G401 (cell line): ENCODE measurements at regions not wholly inside any gene's neighbourhood (a gene's known extent, or its start where the extent isn't known, plus 50 kb on each side); places are given as distances from the start of the nearest gene placed in this dataset.
"Not testable (repeated sequence)": the region's sequence is repeated elsewhere in the genome, so short reads cannot be mapped to it uniquely, and the experiment has no call there.

ENCODE experiments used
- DNase-seq: peaks from one replicate; pipeline ENCODE4 v3.0.0-alpha.2; 2015; ENCODE audit warnings: low spot score
- in situ Hi-C: cut with HindIII; loops from 2 replicates; pipeline ENCODE4 v1.10.0; 2016; ENCODE audit warnings: low sequenced_read_pairs, mixed read lengths

GRCh38 chr4:147292604-147293313 lies 188.1 kb upstream of the EDNRA start:
- in situ Hi-C loops, DNase-seq: not testable (repeated sequence)

GRCh38 chr4:147293314-147293677 lies 187.6 kb upstream of the EDNRA start:
- DNase-seq, in situ Hi-C loops: not testable (repeated sequence)

GRCh38 chr4:147299205-147299604 lies 181.7 kb upstream of the EDNRA start:
- DNase-seq: no peak
- in situ Hi-C loops: no loop called here

- in situ Hi-C loops: no loop called here
- DNase-seq: no peak
Measured at GRCh38 chr4:147303174-147303872, 177.6 kb upstream of the EDNRA start.

DNA sequence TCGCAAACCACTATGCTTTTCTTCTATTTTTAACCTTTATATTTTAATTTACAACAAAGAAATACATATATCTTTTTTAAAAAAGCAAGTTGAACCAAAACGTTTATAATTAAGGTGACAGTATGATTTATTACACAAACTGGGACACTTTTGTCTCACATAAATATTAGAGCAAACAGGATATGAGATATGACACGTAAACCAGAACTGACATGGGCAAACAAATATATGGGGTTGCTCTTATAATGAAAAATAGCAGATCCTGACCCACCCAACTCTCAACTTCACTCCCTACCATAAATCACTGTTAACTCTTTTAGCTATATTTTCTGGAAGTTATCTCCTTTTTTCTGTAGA lies 177.0 kb upstream of the EDNRA start:
- in situ Hi-C loops: no loop called here
- DNase-seq: no peak

DNA sequence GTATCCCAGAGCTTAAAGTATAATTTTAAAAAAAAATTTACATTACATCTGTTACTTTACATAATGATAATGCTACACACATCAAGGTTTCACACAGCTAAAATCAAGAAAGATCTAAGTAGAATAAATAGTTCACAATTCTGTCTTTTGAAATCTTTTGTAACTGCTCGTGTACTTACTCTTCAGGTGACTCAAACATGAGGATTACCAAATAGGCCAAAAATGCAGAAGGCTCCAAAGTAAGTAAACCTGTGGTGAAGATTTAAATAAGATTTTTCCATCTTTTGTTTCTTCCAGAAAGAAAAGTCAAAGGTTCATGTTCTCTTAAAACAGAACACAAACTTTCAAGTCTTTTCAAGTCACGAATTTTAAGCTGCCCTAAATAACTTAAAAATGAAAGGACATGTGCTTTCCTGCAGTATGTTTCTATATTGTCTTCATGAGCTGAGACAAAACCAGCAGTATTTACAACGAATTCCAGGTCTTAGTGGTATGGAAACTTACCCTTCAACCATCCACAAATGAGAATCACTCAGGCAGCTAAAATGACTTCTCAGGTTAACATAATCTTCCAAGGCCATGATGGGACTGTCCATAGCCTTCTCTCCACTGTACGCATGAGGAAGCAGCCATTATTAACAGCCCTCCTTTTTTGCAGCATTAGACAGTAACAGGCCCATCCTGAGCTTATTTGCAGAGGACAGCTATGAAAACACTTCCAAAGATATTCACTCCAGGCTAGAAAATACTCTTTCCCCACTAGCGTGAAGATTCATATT lies 172.8 kb upstream of the EDNRA start:
- in situ Hi-C loops: no loop called here
- no peak for DNase-seq

- in situ Hi-C loops: no loop called here
- no peak for DNase-seq
Measured at GRCh38 chr4:147309434-147309833, 171.5 kb upstream of the EDNRA start.

- in situ Hi-C loops: no loop called here
- no peak for DNase-seq
Measured at GRCh38 chr4:147310312-147310711, 170.6 kb upstream of the EDNRA start.

DNA sequence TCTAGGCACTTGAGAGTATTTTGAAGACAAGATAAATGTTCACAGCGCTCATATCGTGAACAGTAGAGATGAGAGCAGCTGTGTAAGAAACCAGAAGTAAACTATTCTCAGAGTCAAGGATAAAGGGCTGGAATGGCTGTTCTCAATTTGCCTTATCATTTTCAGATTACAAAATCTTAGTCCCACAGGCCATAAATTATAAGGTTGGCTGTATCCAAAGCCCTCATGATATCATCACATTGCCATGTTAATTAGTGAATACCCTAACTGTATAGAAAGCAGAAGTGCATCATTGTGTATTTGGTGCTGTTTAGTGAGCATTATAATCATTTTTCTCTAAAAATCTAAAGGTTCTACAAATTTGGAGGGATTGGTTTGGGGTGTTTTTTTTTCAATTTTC lies 168.9 kb upstream of the EDNRA start:
- DNase-seq: no peak
- in situ Hi-C loops: no loop called here

DNA sequence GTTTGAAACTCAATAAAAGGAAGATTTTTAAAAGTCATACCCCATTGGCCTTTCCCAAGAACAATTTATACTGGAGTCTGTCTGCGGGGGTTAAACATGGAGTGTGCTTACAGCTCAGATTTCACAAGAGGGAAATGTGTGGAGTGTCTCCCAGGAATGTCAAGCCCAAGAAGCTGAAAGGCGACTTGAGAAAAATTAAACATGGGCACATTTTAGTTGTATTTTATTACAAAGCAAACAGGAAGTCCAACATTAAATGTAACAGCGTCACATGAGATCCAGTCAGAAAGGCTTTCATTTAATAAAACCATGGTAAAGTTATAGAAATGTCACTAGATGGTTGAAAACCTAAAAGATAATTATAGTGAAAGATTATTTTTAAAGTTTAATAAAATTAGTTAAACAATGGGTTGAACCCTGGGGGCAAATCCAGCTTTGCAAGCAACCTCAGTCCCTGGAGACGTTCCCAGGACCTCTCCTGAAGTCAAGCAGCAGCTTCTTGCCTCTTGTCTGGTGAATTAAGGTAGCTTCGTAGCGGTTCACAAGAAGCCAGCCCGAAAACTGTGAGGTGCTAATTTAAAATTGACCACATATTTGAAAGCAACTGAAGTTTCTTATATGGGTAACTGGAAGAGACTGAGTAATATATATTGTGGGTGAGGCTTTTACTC lies 168.4 kb upstream of the EDNRA start:
- in situ Hi-C loops: no loop called here
- DNase-seq: no peak

- in situ Hi-C loops: no loop called here
- DNase-seq: no peak
Measured at GRCh38 chr4:147313108-147313507, 167.8 kb upstream of the EDNRA start.

- in situ Hi-C loops: no loop called here
Measured at GRCh38 chr4:147318586-147318985, 162.3 kb upstream of the EDNRA start.

DNA sequence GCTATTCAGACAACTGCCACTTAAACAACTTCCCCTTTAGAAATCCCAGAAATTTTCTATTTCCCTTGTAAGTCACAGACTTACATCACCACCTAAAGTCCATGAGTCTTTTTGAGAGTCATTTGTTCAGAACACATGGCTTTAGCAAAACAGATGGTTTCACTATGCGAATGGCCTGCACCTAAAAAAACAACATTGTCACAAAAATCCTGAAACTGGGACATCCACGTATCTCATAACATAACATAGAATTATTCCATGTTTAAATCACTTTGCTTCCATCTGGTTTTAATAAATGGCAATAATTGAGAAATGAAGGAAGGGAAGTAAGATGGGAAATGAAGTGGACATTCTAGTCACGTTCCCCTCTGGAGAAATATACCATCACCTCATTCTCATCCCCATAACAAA lies 155.3 kb upstream of the EDNRA start:
- no peak for DNase-seq
- in situ Hi-C loops: no loop called here

More at GRCh38 chr4:147318586-147318985, 162.3 kb upstream of the EDNRA start:
- no peak for DNase-seq

- in situ Hi-C loops: no loop called here
- DNase-seq: no peak
Measured at GRCh38 chr4:147326591-147326990, 154.3 kb upstream of the EDNRA start.

- in situ Hi-C loops: no loop called here
Measured at GRCh38 chr4:147327322-147327721, 153.6 kb upstream of the EDNRA start.

GRCh38 chr4:147328189-147328588 lies 152.7 kb upstream of the EDNRA start:
- no peak for DNase-seq
- in situ Hi-C loops: no loop called here

More at GRCh38 chr4:147327322-147327721, 153.6 kb upstream of the EDNRA start:
- no peak for DNase-seq

DNA sequence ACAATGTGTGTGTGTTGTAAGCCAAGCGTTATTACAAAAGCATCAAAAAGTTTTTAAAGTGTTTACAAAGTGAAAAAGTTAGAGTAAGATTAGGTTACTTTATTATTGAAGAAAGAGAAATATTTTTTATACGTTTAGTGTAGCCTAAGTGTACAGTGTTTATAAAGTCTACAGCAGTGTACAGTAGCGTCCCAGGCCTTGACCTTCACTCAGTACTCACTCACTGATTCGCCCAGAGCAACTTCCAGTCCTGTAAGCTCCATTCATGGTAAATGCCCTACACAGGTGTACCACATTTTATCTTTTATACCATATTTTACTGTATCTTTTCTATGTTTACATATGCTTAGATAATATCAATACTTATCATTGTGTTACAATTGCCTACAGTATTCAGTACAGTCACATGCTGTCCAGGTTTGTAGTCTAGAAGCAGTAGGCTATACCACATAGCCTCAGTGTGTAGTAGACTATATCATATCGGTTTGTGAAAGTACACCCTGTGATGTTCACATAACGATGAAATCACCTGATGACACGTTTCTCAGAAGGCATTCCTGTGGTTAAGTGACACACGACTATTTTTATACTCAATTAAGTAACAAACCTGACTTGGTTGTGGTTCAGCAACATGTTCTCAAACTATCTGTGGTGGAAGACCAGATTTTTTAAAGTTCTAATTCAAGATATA lies 152.0 kb upstream of the EDNRA start:
- in situ Hi-C loops: no loop called here
- DNase-seq: no peak

DNA sequence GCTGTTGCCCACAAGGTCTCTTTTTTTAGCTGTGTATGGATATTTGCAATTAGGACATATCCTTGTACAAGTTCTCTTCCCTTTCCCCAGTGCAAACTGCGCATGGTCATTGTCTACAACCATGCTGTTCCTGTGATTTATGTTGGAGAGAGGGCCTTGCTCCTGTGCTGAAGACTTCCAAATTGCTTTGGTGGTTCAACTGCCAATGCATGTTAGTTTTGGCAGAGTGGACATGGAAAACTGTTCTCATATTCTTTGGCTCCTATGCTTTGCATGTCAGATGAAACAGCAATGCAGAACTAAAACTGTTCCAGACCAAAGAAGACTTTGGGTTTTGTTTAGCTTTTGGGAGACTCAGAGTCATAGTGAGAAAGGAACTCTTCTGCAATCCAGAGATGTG lies 148.8 kb upstream of the EDNRA start:
- in situ Hi-C loops: no loop called here
- DNase-seq: no peak

- no peak for DNase-seq
- in situ Hi-C loops: no loop called here
Measured at GRCh38 chr4:147334478-147334877, 146.4 kb upstream of the EDNRA start.
